Gastroesophageal sphincter (tissue), 4 donors: ENCODE measurements at regions not wholly inside any gene's neighbourhood (a gene's known extent, or its start where the extent isn't known, plus 50 kb on each side); places are given as distances from the start of the nearest gene placed in this dataset.
"Not testable (repeated sequence)": the region's sequence is repeated elsewhere in the genome, so short reads cannot be mapped to it uniquely, and the experiment has no call there.

Source experiments
- ATAC-seq: fragments of 150-250 bp; one replicate; pipeline ENCODE4 v1.9.1; 2016; ENCODE audit warnings: mild to moderate bottlenecking, moderate library complexity
- H3K27ac ChIP-seq, 4 donors: fragments of 200-600 bp; sonication (generic) in 3 of 4; 1 replicate in 3 of 4; 2 replicates in 1 of 4; pipeline ENCODE4 v1.5.1; 2016 to 2019
- H3K27me3 ChIP-seq: fragments of 200-600 bp; sonication (generic); one replicate; pipeline ENCODE4 v1.5.1; 2019
- H3K36me3 ChIP-seq, 2 donors: fragments of 200-600 bp; sonication (generic); one replicate each; pipeline ENCODE4 v1.5.1; 2019; ENCODE audit warnings: control low read depth in 1 of 2
- H3K4me1 ChIP-seq, 3 donors: fragments of 200-600 bp; sonication (generic); 1 replicate in 2 of 3; 2 replicates in 1 of 3; pipeline ENCODE4 v1.5.1; 2016 to 2019; ENCODE audit warnings: control low read depth in 2 of 3
- H3K4me3 ChIP-seq, 2 donors: fragments of 200-600 bp; sonication (generic); one replicate each; pipeline ENCODE4 v1.5.1; 2019; ENCODE audit warnings: mild to moderate bottlenecking in 1 of 2, moderate library complexity in 1 of 2
- H3K9me3 ChIP-seq, 3 donors: fragments of 200-600 bp; sonication (generic); one replicate each; pipeline ENCODE4 v1.5.1; 2017 to 2019; ENCODE audit warnings: control low read depth in 2 of 3
- EP300 ChIP-seq: sonication (generic); formaldehyde crosslinking; IDR thresholded peaks from one replicate; pipeline ENCODE4 v1.6.1; 2017; ENCODE audit warnings: antibody characterized with exemption, mild to moderate bottlenecking
- POLR2A ChIP-seq, 2 donors: fragments of 450-650 bp; IDR thresholded peaks; one replicate each; pipeline ENCODE4 v1.6.1; 2017; ENCODE audit warnings: antibody characterized with exemption in 2 of 2, mild to moderate bottlenecking in 2 of 2, moderate library complexity in 1 of 2
- POLR2AphosphoS5 ChIP-seq: sonication (generic); formaldehyde crosslinking; IDR thresholded peaks from one replicate; pipeline ENCODE4 v1.6.1; 2017; ENCODE audit warnings: antibody characterized with exemption
- WGBS, 2 donors: methylation state at CpG; one replicate each; pipeline ENCODE4 v1.1.5; 2018; ENCODE audit warnings: low coverage in 1 of 2; 5-methylcytosine and 5-hydroxymethylcytosine counted together
- TF ChIP-seq, protein P1 (sequence below), 4 experiments: fragments of 200-600 bp in 2 of 4; fragments of 450-650 bp in 2 of 4; sonication (generic) in 1 of 4; IDR thresholded peaks; one replicate each; pipeline ENCODE4 v1.5.1; 2017 to 2019; ENCODE audit warnings: antibody characterized with exemption in 4 of 4, mild to moderate bottlenecking in 2 of 4, moderate library complexity in 2 of 4

DNA sequence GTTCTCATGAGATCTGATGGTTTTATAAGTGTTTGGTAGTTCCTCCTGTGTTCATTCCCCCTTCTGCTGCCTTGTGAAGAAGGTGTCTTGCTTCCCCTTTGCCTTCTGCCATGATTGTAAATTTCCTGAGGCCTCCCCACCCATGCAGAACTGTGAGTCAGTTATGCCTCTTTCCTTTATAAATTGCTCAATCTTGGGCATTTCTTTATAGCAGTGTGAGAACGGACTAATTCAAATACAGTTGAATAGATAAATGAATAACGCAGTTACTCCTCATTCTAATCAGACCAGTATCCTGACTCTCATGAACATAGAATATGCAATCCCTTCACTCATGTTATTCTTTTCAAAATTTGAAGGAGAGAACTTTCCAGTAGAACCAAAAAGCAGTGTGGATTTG lies 375.0 kb upstream of the FZD8 start:
- H3K4me1 ChIP-seq, result no peaks in the 10 kb centered on the region
- H3K9me3 ChIP-seq, result no peaks in the 10 kb centered on the region
- TF ChIP-seq POLR2AphosphoS5 (no peak), EP300 (no peak), POLR2A (IDR thresholded peaks at IDR 0.05) (no peak)
- TF ChIP-seq, protein P1, sequence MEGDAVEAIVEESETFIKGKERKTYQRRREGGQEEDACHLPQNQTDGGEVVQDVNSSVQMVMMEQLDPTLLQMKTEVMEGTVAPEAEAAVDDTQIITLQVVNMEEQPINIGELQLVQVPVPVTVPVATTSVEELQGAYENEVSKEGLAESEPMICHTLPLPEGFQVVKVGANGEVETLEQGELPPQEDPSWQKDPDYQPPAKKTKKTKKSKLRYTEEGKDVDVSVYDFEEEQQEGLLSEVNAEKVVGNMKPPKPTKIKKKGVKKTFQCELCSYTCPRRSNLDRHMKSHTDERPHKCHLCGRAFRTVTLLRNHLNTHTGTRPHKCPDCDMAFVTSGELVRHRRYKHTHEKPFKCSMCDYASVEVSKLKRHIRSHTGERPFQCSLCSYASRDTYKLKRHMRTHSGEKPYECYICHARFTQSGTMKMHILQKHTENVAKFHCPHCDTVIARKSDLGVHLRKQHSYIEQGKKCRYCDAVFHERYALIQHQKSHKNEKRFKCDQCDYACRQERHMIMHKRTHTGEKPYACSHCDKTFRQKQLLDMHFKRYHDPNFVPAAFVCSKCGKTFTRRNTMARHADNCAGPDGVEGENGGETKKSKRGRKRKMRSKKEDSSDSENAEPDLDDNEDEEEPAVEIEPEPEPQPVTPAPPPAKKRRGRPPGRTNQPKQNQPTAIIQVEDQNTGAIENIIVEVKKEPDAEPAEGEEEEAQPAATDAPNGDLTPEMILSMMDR (IDR thresholded peaks at IDR 0.05), result no peak
- H3K27me3 ChIP-seq, result no peaks in the 10 kb centered on the region
- H3K4me3 ChIP-seq, result no peak overlapping the region
- no peak overlapping the region for H3K27ac ChIP-seq
- no peak for ATAC-seq
- no peaks in the 10 kb centered on the region for H3K36me3 ChIP-seq
- WGBS, 2 donors, result 100% methylated on average over 1 to 2 of the region's 2 CpGs

DNA sequence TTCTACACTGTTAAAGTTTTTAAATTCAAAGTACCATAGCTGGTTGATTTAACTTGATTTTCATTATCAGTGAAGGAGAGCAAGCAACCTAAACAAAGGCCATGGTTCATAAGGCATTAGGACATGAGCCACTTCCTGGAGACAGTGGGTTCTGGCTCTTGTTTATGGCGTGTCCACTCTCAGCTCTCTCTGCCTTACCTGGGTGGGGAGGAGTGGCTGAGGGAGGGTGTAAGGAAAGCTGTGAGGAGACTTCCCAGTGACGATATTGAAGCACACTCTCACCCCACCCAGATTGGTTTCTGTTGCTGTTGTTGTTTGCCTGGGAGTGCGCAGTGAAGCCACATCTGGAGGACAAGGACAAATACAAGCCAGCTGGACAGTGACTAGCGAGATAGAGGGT lies 365.3 kb upstream of the FZD8 start:
- TF ChIP-seq, protein P1 (IDR thresholded peaks at IDR 0.05), result no peak
- TF ChIP-seq POLR2A (IDR thresholded peaks at IDR 0.05) (no peak), POLR2AphosphoS5 (no peak), EP300 (no peak)
- no peaks in the 10 kb centered on the region for H3K4me1 ChIP-seq
- no peak overlapping the region for H3K27ac ChIP-seq
- H3K4me3 ChIP-seq, result no peak overlapping the region
- H3K27me3 ChIP-seq, result no peaks in the 10 kb centered on the region
- WGBS, 2 donors, result 75 to 93% methylated on average over 2 to 4 of the region's 4 CpGs
- H3K9me3 ChIP-seq, result no peaks in the 10 kb centered on the region
- ATAC-seq, result no peak
- H3K36me3 ChIP-seq, result no peaks in the 10 kb centered on the region

DNA sequence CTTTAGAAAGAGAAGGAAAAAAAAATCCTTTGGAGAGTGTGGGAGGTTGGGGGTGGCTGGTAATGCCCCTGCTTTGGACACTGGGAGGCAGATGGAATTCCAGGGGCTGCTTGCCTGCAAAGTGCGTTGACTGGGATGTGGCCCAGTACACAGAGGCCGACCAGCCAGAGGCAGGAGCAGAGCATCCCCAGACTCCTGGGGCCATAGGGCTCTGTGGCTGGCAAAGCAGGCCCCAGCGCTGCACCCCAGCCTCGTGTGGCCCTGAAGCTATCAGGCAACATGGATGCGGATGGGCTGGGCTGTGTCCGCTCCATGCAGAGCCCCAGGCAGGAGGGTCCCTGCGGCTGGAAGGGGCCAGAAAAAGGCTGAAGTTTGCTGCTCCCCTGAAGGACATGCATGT lies 361.6 kb upstream of the FZD8 start:
- 83% methylated on average over 1 of the region's 7 CpGs; no CpG with 5 or more reads in 1 of the 2 donors for WGBS, 2 donors
- Histone ChIP-seq H3K36me3 (no peaks in the 10 kb centered on the region), H3K27me3 (no peaks in the 10 kb centered on the region), H3K4me1 (no peaks in the 10 kb centered on the region), H3K4me3 (no peak overlapping the region), H3K27ac (no peak overlapping the region), H3K9me3 (no peaks in the 10 kb centered on the region)
- TF ChIP-seq, protein P1 (IDR thresholded peaks at IDR 0.05), result no peak
- TF ChIP-seq EP300 (no peak), POLR2AphosphoS5 (no peak), POLR2A (IDR thresholded peaks at IDR 0.05) (no peak)
- ATAC-seq, result no peak

DNA sequence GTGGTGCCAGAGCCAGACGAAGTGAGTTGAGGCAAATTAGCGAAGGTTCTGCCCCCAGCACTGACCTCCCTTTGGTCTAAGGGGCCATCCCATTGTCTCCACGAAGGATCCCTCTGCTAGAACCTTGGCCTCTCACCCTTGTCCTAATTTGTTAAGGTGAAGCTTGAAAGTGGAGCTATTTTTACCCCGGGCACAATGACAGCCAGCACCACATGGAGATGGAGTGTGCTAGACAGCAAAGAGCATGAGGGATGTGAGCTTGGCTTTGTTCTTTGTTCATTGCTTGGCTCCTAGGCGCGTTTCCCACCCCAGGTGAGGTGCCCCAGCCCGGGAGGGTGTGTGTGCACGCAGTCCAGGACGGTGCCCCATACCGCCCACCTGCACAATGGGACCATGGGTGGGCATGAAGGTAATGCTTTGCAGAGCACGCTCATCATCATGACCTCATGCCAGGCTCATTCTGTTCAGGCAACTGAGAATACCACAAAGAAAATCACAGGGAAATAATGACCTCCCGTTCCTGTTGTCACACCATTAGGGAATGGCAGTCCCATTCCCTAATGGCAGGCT lies 361.0 kb upstream of the FZD8 start:
- H3K4me1 ChIP-seq, result no peaks in the 10 kb centered on the region
- ATAC-seq, result no peak
- TF ChIP-seq POLR2A (IDR thresholded peaks at IDR 0.05), result no peak
- whole genome bisulfite sequencing, 2 donors, result 62 to 84% methylated on average over 9 to 11 of the region's 12 CpGs
- no peaks in the 10 kb centered on the region for H3K27me3 ChIP-seq
- no peak overlapping the region for H3K27ac ChIP-seq
- H3K9me3 ChIP-seq, result no peaks in the 10 kb centered on the region
- H3K36me3 ChIP-seq, result no peaks in the 10 kb centered on the region
- H3K4me3 ChIP-seq, result no peak overlapping the region

DNA sequence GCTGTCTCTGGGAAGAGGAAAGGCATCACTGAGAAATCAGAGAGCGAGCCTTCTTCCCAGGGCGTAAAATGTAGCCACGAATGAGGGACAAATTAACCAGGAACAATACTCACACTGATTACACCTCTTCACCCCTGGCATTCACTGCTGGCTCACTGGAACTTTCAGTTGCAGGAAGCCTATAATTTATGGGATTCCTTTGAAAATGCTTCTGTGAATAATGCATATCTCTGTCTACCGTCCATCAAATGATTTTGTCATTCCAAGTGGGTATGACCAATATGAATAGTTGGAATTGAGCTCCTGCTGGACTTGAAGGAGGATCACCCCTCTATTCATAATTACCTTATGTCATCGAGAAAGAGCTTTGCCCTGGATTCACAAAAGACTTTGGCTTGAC lies 360.3 kb upstream of the FZD8 start:
- H3K4me1 ChIP-seq, result no peaks in the 10 kb centered on the region
- H3K27ac ChIP-seq, result no peak overlapping the region
- ATAC-seq, result no peak
- no peaks in the 10 kb centered on the region for H3K27me3 ChIP-seq
- 83 to 93% methylated on average over 2 to 5 of the region's 5 CpGs for WGBS, 2 donors
- TF ChIP-seq POLR2AphosphoS5, result no peak
- TF ChIP-seq POLR2A (IDR thresholded peaks at IDR 0.05), result no peak
- TF ChIP-seq, protein P1 (IDR thresholded peaks at IDR 0.05), result no peak
- no peak for TF ChIP-seq EP300
- H3K4me3 ChIP-seq, result no peak overlapping the region
- H3K36me3 ChIP-seq, result no peaks in the 10 kb centered on the region
- no peaks in the 10 kb centered on the region for H3K9me3 ChIP-seq

DNA sequence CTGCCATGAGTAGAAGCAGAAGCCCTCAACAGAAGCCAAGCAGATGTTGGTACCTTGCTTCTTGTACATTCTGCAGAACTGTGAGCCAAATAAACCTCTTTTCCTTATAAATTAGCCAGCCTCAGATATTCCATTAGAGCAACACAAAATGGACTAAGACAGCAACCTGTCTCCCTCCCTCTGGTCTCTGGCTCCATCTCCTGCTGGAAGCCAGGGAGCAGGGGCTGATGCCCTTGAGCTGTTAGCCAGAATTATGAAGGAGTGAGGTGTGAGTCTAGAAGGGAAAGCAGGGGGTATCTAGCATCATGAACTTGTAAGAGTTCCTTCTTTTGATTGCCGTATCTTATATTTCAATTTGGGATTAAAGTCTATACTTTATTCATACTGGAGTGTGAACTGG lies 358.7 kb upstream of the FZD8 start:
- not testable (repeated sequence) for ATAC-seq
- WGBS, 2 donors, result 100% methylated on average over 1 of the region's 1 CpG; no CpG with 5 or more reads in 1 of the 2 donors

More for the DNA sequence above, 358.7 kb upstream of the FZD8 start:
- not testable (repeated sequence) for H3K4me1 ChIP-seq, H3K27ac ChIP-seq, H3K27me3 ChIP-seq, H3K4me3 ChIP-seq, H3K36me3 ChIP-seq, H3K9me3 ChIP-seq
